GM23338 (cell line): ENCODE measurements at regions not wholly inside any gene's neighbourhood (a gene's known extent, or its start where the extent isn't known, plus 50 kb on each side); places are given as distances from the start of the nearest gene placed in this dataset.

ENCODE experiments used
- CREB1 ChIP-seq: fragments of 250-450 bp; sonication (Bioruptor Pico); IDR thresholded peaks from 2 replicates; pipeline ENCODE4 v1.5.0; 2020; ENCODE audit warnings: low read depth, mild to moderate bottlenecking, moderate library complexity
- CTCF ChIP-seq, 2 experiments: fragments of 200-600 bp in 1 of 2; sonication (generic) in 1 of 2; conservative IDR thresholded peaks; 2 replicates each; pipeline versions ENCODE4 v1.5.1 to v1.6.1; 2016 to 2017; ENCODE audit warnings: antibody characterized with exemption in 2 of 2, low read depth in 2 of 2, mild to moderate bottlenecking in 2 of 2, moderate library complexity in 1 of 2
- EZH2 ChIP-seq: fragments of 200-600 bp; sonication (generic); IDR thresholded peaks from one replicate; pipeline ENCODE4 v1.8.0; 2017; ENCODE audit warnings: antibody characterized with exemption, mild to moderate bottlenecking, low read depth; ENCODE audit not compliant: unreplicated experiment
- EZH2phosphoT487 ChIP-seq: fragments of 200-600 bp; sonication (generic); IDR thresholded peaks from one replicate; pipeline ENCODE4 v1.8.1; 2018; ENCODE audit warnings: antibody characterized with exemption; ENCODE audit not compliant: unreplicated experiment
- JUNB ChIP-seq: IDR thresholded peaks from one replicate; pipeline ENCODE4 v1.6.1; 2016; ENCODE audit warnings: antibody characterized with exemption; ENCODE audit not compliant: unreplicated experiment
- POLR2AphosphoS5 ChIP-seq: IDR thresholded peaks from 2 replicates; pipeline ENCODE4 v1.6.1; 2016; ENCODE audit warnings: antibody characterized with exemption, low read depth
- REST ChIP-seq: IDR thresholded peaks from one replicate; pipeline ENCODE4 v1.6.1; 2018; ENCODE audit warnings: antibody characterized with exemption; ENCODE audit not compliant: unreplicated experiment
- STAT1 ChIP-seq: IDR thresholded peaks from one replicate; pipeline ENCODE4 v1.6.1; 2016; ENCODE audit warnings: antibody characterized with exemption; ENCODE audit not compliant: unreplicated experiment
- ZNF114 ChIP-seq: fragments of 250-450 bp; sonication (Bioruptor Pico); IDR thresholded peaks from 2 replicates; pipeline ENCODE4 v1.5.0; 2020; ENCODE audit warnings: mild to moderate bottlenecking, moderate library complexity
- ZNF331 ChIP-seq: fragments of 250-450 bp; sonication (Bioruptor Pico); IDR thresholded peaks from 2 replicates; pipeline ENCODE4 v1.5.0; 2020; ENCODE audit warnings: low read depth, mild to moderate bottlenecking, moderate library complexity

GRCh38 chr5:84569307-84569706 is 184.6 kb upstream of the EDIL3 start:
- TF ChIP-seq CTCF (conservative IDR thresholded peaks at IDR 0.05; ENCODE audit: low read depth in 2 of 2) (no peak), POLR2AphosphoS5 (no peak), EZH2 (no peak), ZNF114 (no peak), JUNB (no peak), CREB1 (CRISPR knock-in tag) (no peak), EZH2phosphoT487 (no peak), REST (no peak), STAT1 (no peak), ZNF331 (no peak)
